ENCODE measurements at regions not wholly inside any gene's neighbourhood (a gene's known extent, or its start where the extent isn't known, plus 50 kb on each side); places are given as distances from the start of the nearest gene placed in this dataset.

- intact Hi-C loops (cut with DNase I): no loop called here
- TF ChIP-seq POLR2A (IDR thresholded peaks at IDR 0.05) (no peak), EP300 (IDR thresholded peaks at IDR 0.05) (no peak), CTCF (IDR thresholded peaks at IDR 0.05) (no peak)
- Histone ChIP-seq H3K4me1 (ENCODE audit: insufficient read depth) (no peaks in the 10 kb centered on the region), H3K36me3 (no peaks in the 10 kb centered on the region), H3K9me3 (no peaks in the 10 kb centered on the region), H3K27me3 (no peaks in the 10 kb centered on the region), H3K4me3 (no peak overlapping the region), H3K27ac (no peak overlapping the region)
- DNase-seq: no peak
- 67 to 84% (median 72%) methylated on average over 3 of the region's 3 CpGs for WGBS, 3 donors
Measured at GRCh38 chr9:108441251-108441650, 414.5 kb downstream of the ACTL7B start.

- H3K4me1 ChIP-seq (ENCODE audit: insufficient read depth): no peaks in the 10 kb centered on the region
- TF ChIP-seq CTCF (IDR thresholded peaks at IDR 0.05) (no peak), POLR2A (IDR thresholded peaks at IDR 0.05) (no peak), EP300 (IDR thresholded peaks at IDR 0.05) (no peak)
- WGBS, 3 donors: 68 to 87% (median 74%) methylated on average over 3 of the region's 3 CpGs
- H3K9me3 ChIP-seq: no peaks in the 10 kb centered on the region
- H3K27ac ChIP-seq: no peak overlapping the region
- H3K4me3 ChIP-seq: no peak overlapping the region
- intact Hi-C loops (cut with DNase I): loop anchor here in 2 of 4 donors (10.0 kb wide), 2 partner anchors 955 to 975 kb away; partner anchors contain the start of gene KLF4 (in 1 of the 2)
- DNase-seq: no peak
- no peaks in the 10 kb centered on the region for H3K36me3 ChIP-seq
- no peaks in the 10 kb centered on the region for H3K27me3 ChIP-seq
Measured at GRCh38 chr9:108439947-108440346, 415.8 kb downstream of the ACTL7B start.

- Histone ChIP-seq H3K4me1 (ENCODE audit: insufficient read depth) (no peaks in the 10 kb centered on the region), H3K36me3 (no peaks in the 10 kb centered on the region), H3K27ac (no peak overlapping the region), H3K27me3 (no peaks in the 10 kb centered on the region), H3K9me3 (no peaks in the 10 kb centered on the region), H3K4me3 (no peak overlapping the region)
- DNase-seq: no peak
- intact Hi-C loops (cut with DNase I): loop anchor here in 2 of 4 donors (10.0 kb wide), 2 partner anchors 953 to 973 kb away; partner anchors contain the start of gene KLF4 (in 1 of the 2)
- TF ChIP-seq POLR2A (IDR thresholded peaks at IDR 0.05) (no peak), CTCF (IDR thresholded peaks at IDR 0.05) (no peak), EP300 (IDR thresholded peaks at IDR 0.05) (no peak)
- WGBS, 3 donors: 88 to 100% (median 97%) methylated on average over 1 of the region's 1 CpG
Measured at GRCh38 chr9:108437656-108438055, 418.1 kb downstream of the ACTL7B start.

GRCh38 chr9:108436448-108436847 is 419.3 kb downstream of the ACTL7B start:
- Histone ChIP-seq H3K27ac (no peak overlapping the region), H3K27me3 (no peaks in the 10 kb centered on the region), H3K4me3 (no peak overlapping the region), H3K9me3 (no peaks in the 10 kb centered on the region), H3K36me3 (no peaks in the 10 kb centered on the region), H3K4me1 (ENCODE audit: insufficient read depth) (no peaks in the 10 kb centered on the region)
- TF ChIP-seq CTCF (IDR thresholded peaks at IDR 0.05) (no peak), EP300 (IDR thresholded peaks at IDR 0.05) (no peak), POLR2A (IDR thresholded peaks at IDR 0.05) (no peak)
- no peak for DNase-seq
- intact Hi-C loops (cut with DNase I): loop anchor here in 2 of 4 donors (10.0 kb wide), 2 partner anchors 952 to 972 kb away; partner anchors contain the start of gene KLF4 (in 1 of the 2)
- WGBS, 3 donors: 83 to 94% (median 89%) methylated on average over 4 of the region's 4 CpGs
